Vagina (tissue), 2 donors: ENCODE measurements at regions not wholly inside any gene's neighbourhood (a gene's known extent, or its start where the extent isn't known, plus 50 kb on each side); places are given as distances from the start of the nearest gene placed in this dataset.

Source experiments
- DNase-seq, 2 donors: peaks; one replicate each; pipeline ENCODE4 v3.0.0-alpha.2; 2017; ENCODE audit errors: extremely low spot score in 2 of 2
- H3K27ac ChIP-seq: fragments of 200-600 bp; sonication (generic); one replicate; pipeline ENCODE4 v1.5.1; 2019
- H3K27me3 ChIP-seq: fragments of 200-600 bp; sonication (generic); one replicate; pipeline ENCODE4 v1.5.1; 2019
- H3K36me3 ChIP-seq, 2 donors: fragments of 200-600 bp; sonication (generic); one replicate each; pipeline ENCODE4 v1.5.1; 2017 to 2019
- H3K4me1 ChIP-seq: fragments of 200-600 bp; sonication (generic); one replicate; pipeline ENCODE4 v1.5.1; 2019
- H3K4me3 ChIP-seq, 2 donors: fragments of 200-600 bp; sonication (generic); 1 replicate in 1 of 2; 2 replicates in 1 of 2; pipeline ENCODE4 v1.5.1; 2016 to 2019
- H3K9me3 ChIP-seq: fragments of 200-600 bp; sonication (generic); one replicate; pipeline ENCODE4 v1.5.1; 2019
- CTCF ChIP-seq, 3 experiments: fragments of 450-650 bp in 2 of 3; fragments of 200-600 bp in 1 of 3; sonication (generic) in 1 of 3; IDR thresholded peaks; one replicate each; pipeline ENCODE4 v1.5.1; 2017 to 2019; ENCODE audit warnings: antibody characterized with exemption in 3 of 3, mild to moderate bottlenecking in 2 of 3, moderate library complexity in 2 of 3
- POLR2A ChIP-seq, 2 donors: fragments of 450-650 bp; IDR thresholded peaks; one replicate each; pipeline ENCODE4 v1.6.1; 2017; ENCODE audit warnings: antibody characterized with exemption in 2 of 2, mild to moderate bottlenecking in 2 of 2, moderate library complexity in 2 of 2
- POLR2AphosphoS5 ChIP-seq, 2 donors: sonication (generic); formaldehyde crosslinking; IDR thresholded peaks; one replicate each; pipeline ENCODE4 v1.9.0; 2017; ENCODE audit warnings: antibody characterized with exemption in 2 of 2, mild to moderate bottlenecking in 2 of 2, low read depth in 1 of 2; ENCODE audit not compliant: insufficient read depth in 1 of 2
- intact Hi-C: fragments of 100-400 bp; cut with DNase I; formaldehyde crosslinking; loops from one replicate; pipeline ENCODE4 v1.15.1; 2023

GRCh38 chr12:125254236-125254635 is 189.0 kb downstream of the AACS start:
- H3K9me3 ChIP-seq: no peaks in the 10 kb centered on the region
- no peaks in the 10 kb centered on the region for H3K4me1 ChIP-seq
- no peaks in the 10 kb centered on the region for H3K27me3 ChIP-seq
- no peak for TF ChIP-seq POLR2A (IDR thresholded peaks at IDR 0.05)
- TF ChIP-seq POLR2AphosphoS5 (IDR thresholded peaks at IDR 0.05; ENCODE audit: insufficient read depth in 1 of 2, low read depth in 1 of 2): no peak
- no peak for TF ChIP-seq CTCF (IDR thresholded peaks at IDR 0.05)
- no peak overlapping the region for H3K27ac ChIP-seq
- H3K4me3 ChIP-seq: no peak overlapping the region
- no peak for DNase-seq
- intact Hi-C loops: no loop called here
- H3K36me3 ChIP-seq: no peaks in the 10 kb centered on the region

- no peaks in the 10 kb centered on the region for H3K36me3 ChIP-seq
- TF ChIP-seq POLR2A (IDR thresholded peaks at IDR 0.05) (no peak), POLR2AphosphoS5 (IDR thresholded peaks at IDR 0.05; ENCODE audit: insufficient read depth in 1 of 2, low read depth in 1 of 2) (no peak), CTCF (IDR thresholded peaks at IDR 0.05) (no peak)
- no peak overlapping the region for H3K4me3 ChIP-seq
Observed at GRCh38 chr12:125254856-125255255, 189.6 kb downstream of the AACS start.

GRCh38 chr12:125255935-125256633 is 190.8 kb downstream of the AACS start:
- no peaks in the 10 kb centered on the region for H3K27me3 ChIP-seq
- TF ChIP-seq CTCF (IDR thresholded peaks at IDR 0.05) (no peak), POLR2AphosphoS5 (IDR thresholded peaks at IDR 0.05; ENCODE audit: insufficient read depth in 1 of 2, low read depth in 1 of 2) (no peak), POLR2A (IDR thresholded peaks at IDR 0.05) (no peak)
- intact Hi-C loops: no loop called here

More at GRCh38 chr12:125254856-125255255, 189.6 kb downstream of the AACS start:
- no peaks in the 10 kb centered on the region for H3K27me3 ChIP-seq
- H3K9me3 ChIP-seq: no peaks in the 10 kb centered on the region
- intact Hi-C loops: no loop called here
- no peak overlapping the region for H3K27ac ChIP-seq
- DNase-seq: no peak
- H3K4me1 ChIP-seq: no peaks in the 10 kb centered on the region

GRCh38 chr12:125256634-125256936 is 191.3 kb downstream of the AACS start:
- no peaks in the 10 kb centered on the region for H3K36me3 ChIP-seq
- intact Hi-C loops: no loop called here
- H3K27me3 ChIP-seq: no peaks in the 10 kb centered on the region

More at GRCh38 chr12:125255935-125256633, 190.8 kb downstream of the AACS start:
- no peak overlapping the region for H3K4me3 ChIP-seq
- H3K36me3 ChIP-seq: no peaks in the 10 kb centered on the region
- H3K9me3 ChIP-seq: no peaks in the 10 kb centered on the region
- H3K27ac ChIP-seq: no peak overlapping the region
- H3K4me1 ChIP-seq: no peaks in the 10 kb centered on the region
- DNase-seq: no peak

More at GRCh38 chr12:125256634-125256936, 191.3 kb downstream of the AACS start:
- no peak for DNase-seq
- Histone ChIP-seq H3K9me3 (no peaks in the 10 kb centered on the region), H3K4me3 (no peak overlapping the region), H3K27ac (no peak overlapping the region), H3K4me1 (no peaks in the 10 kb centered on the region)
- no peak for TF ChIP-seq POLR2A (IDR thresholded peaks at IDR 0.05)
- no peak for TF ChIP-seq POLR2AphosphoS5 (IDR thresholded peaks at IDR 0.05; ENCODE audit: insufficient read depth in 1 of 2, low read depth in 1 of 2)
- TF ChIP-seq CTCF (IDR thresholded peaks at IDR 0.05): no peak
